ENCODE measurements at regions not wholly inside any gene's neighbourhood (a gene's known extent, or its start where the extent isn't known, plus 50 kb on each side); places are given as distances from the start of the nearest gene placed in this dataset.

DNA sequence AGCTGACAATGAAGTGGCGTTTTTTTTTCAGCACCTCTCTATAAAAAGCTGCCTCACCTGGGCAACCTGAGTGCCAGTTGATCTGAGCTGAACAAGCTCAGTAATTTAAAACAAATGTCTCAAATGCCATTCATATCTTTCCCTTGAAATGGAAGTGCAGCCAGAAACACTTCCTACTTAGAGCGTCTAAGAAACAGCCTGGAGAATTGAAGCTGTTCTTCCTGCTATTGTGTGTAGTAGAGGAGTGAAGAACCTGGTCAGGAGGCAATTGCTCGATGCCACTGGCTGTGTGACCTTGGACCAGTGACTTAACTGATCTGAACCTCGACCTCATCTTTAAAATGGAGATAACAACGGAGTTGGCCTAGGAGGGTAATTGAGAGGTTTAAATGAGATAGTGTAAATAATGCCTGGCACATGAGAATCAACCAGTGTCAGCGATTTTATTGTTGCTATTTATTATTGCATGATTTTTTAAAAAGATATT lies 95.4 kb upstream of the FOXQ1 start:
- TF ChIP-seq, protein P1, sequence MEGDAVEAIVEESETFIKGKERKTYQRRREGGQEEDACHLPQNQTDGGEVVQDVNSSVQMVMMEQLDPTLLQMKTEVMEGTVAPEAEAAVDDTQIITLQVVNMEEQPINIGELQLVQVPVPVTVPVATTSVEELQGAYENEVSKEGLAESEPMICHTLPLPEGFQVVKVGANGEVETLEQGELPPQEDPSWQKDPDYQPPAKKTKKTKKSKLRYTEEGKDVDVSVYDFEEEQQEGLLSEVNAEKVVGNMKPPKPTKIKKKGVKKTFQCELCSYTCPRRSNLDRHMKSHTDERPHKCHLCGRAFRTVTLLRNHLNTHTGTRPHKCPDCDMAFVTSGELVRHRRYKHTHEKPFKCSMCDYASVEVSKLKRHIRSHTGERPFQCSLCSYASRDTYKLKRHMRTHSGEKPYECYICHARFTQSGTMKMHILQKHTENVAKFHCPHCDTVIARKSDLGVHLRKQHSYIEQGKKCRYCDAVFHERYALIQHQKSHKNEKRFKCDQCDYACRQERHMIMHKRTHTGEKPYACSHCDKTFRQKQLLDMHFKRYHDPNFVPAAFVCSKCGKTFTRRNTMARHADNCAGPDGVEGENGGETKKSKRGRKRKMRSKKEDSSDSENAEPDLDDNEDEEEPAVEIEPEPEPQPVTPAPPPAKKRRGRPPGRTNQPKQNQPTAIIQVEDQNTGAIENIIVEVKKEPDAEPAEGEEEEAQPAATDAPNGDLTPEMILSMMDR (conservative IDR thresholded peaks at IDR 0.05 in 1 of 2, IDR thresholded peaks at IDR 0.05 in 1 of 2; ENCODE audit: low read depth in 1 of 2, low read length in 2 of 2) = no peak
- no peak for TF ChIP-seq EZH2 (IDR thresholded peaks at IDR 0.05; ENCODE audit: low read length, missing control alignments)
